ENCODE measurements at regions not wholly inside any gene's neighbourhood (a gene's known extent, or its start where the extent isn't known, plus 50 kb on each side); places are given as distances from the start of the nearest gene placed in this dataset.
"Not testable (repeated sequence)": the region's sequence is repeated elsewhere in the genome, so short reads cannot be mapped to it uniquely, and the experiment has no call there.

DNA sequence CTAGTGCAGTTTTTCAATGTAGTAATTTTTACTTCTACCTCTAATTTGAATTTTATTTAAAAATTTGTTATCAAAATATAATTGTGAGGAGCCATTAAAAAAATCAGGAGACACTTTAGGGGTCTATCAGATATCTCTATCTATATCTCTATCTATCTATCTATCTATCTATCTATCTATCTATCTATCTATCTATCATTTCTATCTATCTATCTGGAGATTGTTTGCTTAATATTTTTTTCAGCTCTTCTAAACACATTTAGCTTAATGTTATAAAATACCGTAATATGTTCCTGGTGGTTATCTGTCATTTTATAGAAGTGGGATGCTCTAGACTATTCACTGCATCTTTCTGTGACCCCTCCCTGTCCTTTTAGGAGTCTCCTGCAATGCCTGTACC, 193.7 kb upstream of the P2RY1 start:
- no peaks in the 10 kb centered on the region for H3K36me3 Mint-ChIP-seq
- H3K4me3 Mint-ChIP-seq, result no peak overlapping the region
- no peak overlapping the region for H3K27ac Mint-ChIP-seq
- peaks cover 2 to 3% (median 3%) of the 10 kb centered on the region in 3 donors for H3K27me3 Mint-ChIP-seq (ENCODE audit: low read depth in 3 of 3)
- H3K9me3 Mint-ChIP-seq, result peaks cover 0 to 8% (median 4%) of the 10 kb centered on the region in 6 donors
- H3K4me1 Mint-ChIP-seq, result no peaks in the 10 kb centered on the region
- DNase-seq, result no peak

DNA sequence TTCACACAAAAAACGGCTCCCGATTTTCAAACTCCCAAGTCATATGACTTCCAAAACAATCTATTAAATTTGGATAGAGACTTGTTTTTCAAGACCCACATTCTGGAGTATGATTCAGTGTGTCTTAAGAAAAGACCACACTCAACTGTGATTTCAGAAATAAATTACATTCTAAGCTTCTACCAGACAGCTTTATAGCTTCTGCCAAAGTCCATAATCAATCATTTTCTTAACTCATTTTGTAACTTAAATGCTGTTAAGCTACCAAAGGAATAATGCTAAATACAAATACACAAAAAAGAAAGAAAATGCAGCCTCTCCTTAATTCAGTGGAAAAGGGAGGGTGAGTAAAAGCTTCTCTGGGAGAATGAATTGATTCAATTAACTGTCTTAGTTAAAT, 192.3 kb upstream of the P2RY1 start:
- Mint-ChIP-seq H3K27ac (no peak overlapping the region), H3K4me3 (no peak overlapping the region), H3K4me1 (no peaks in the 10 kb centered on the region), H3K27me3 (ENCODE audit: low read depth in 3 of 3) (peaks cover 2 to 7% (median 3%) of the 10 kb centered on the region in 3 donors), H3K9me3 (peaks cover 0 to 8% (median 5%) of the 10 kb centered on the region in 6 donors), H3K36me3 (no peaks in the 10 kb centered on the region)
- DNase-seq, result no peak

DNA sequence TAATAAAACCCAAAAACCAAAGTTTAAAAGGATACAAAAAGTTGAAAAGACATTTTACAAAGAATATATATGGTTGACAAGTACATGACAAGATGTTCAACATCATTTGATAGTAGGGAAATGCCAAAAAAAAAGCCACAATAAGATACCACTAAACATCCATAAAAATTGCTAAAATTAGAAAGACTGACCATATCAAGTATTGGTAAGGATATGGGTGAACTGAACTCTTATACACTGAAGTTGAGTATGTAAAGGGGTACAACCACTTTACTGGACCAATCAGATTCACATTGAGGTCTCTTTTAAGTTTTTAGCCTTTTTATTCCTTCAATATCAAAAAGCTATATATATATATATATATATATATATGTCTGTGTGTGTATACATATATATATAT, 190.5 kb upstream of the P2RY1 start:
- Mint-ChIP-seq H3K36me3 (no peaks in the 10 kb centered on the region), H3K27me3 (ENCODE audit: low read depth in 3 of 3) (peaks cover 2 to 6% (median 3%) of the 10 kb centered on the region in 3 donors), H3K4me3 (no peak overlapping the region), H3K27ac (no peak overlapping the region), H3K9me3 (peaks cover 0 to 8% (median 5%) of the 10 kb centered on the region in 6 donors), H3K4me1 (no peaks in the 10 kb centered on the region)
- no peak for DNase-seq

DNA sequence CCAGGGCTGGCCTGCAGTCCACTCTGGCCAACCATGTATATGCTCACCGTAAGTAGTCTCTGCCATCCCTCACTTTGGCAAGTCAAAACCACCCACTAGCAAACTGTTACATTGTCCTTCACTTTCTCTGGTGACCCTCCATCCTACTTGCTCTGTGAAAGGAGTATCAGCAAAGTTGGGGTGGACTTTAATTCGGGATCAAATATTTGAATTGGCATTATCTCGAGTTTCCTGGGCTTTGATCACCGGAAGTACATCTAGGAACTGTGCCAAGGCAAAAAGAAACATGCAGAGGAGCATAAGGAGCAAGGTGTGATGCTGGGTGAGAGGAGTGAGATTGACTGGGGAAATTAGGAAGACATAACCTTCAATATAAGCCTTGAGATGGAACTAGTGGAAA, 188.9 kb upstream of the P2RY1 start:
- no peak for DNase-seq
- no peaks in the 10 kb centered on the region for H3K36me3 Mint-ChIP-seq
- no peaks in the 10 kb centered on the region for H3K4me1 Mint-ChIP-seq
- H3K27me3 Mint-ChIP-seq (ENCODE audit: low read depth in 3 of 3), result peaks cover 0 to 6% (median 2%) of the 10 kb centered on the region in 3 donors
- no peak overlapping the region for H3K4me3 Mint-ChIP-seq
- peaks cover 0 to 8% (median 4%) of the 10 kb centered on the region in 6 donors for H3K9me3 Mint-ChIP-seq
- H3K27ac Mint-ChIP-seq, result no peak overlapping the region

DNA sequence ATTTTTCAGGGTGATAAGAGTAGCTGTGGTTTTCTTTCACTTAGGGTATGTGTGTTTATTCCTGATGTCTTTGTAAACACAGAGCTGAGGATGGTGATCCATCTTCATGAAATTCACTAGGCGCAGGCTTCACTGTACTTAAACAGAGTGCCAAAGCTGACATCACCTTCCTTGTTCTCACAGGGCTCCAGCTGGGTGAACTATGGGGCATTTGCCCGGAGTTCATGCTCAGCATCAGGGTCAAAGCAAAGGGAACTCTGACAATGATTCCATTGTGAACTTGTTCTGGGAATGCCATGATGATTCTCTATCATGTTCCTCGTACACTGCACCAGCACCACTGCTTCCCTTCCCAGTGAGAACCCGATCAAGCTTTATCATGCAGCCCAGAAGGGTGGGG, 184.8 kb upstream of the P2RY1 start:
- Mint-ChIP-seq H3K36me3 (no peaks in the 10 kb centered on the region), H3K27me3 (ENCODE audit: low read depth in 3 of 3) (peaks cover 2 to 14% (median 5%) of the 10 kb centered on the region in 3 donors), H3K27ac (no peak overlapping the region), H3K9me3 (peaks cover 0 to 4% (median 0%) of the 10 kb centered on the region in 6 donors), H3K4me3 (no peak overlapping the region), H3K4me1 (no peaks in the 10 kb centered on the region)
- DNase-seq, result no peak

DNA sequence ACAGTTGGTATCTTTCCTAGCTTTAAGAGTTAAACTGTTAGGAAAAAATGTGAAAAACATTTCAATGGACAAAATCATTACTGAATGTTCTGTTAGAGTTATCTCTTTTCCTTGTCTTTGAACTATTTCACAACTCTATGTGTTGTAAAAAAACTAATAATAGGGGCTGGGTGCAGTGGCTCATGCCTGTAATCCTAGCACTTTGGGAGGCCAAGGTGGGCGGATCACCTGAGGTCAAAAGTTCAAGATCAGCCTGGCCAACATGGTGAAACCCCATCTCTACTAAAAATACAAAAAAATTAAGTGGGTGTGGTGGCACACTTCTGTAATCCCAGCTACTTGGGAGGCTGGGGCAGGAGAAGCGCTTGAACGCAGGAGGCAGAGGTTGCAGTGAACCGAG, 184.0 kb upstream of the P2RY1 start:
- peaks cover under 1 to 14% (median 5%) of the 10 kb centered on the region in 3 donors for H3K27me3 Mint-ChIP-seq (ENCODE audit: low read depth in 3 of 3)
- H3K27ac Mint-ChIP-seq, H3K4me1 Mint-ChIP-seq, DNase-seq, H3K36me3 Mint-ChIP-seq, H3K4me3 Mint-ChIP-seq, H3K9me3 Mint-ChIP-seq: not testable (repeated sequence)

DNA sequence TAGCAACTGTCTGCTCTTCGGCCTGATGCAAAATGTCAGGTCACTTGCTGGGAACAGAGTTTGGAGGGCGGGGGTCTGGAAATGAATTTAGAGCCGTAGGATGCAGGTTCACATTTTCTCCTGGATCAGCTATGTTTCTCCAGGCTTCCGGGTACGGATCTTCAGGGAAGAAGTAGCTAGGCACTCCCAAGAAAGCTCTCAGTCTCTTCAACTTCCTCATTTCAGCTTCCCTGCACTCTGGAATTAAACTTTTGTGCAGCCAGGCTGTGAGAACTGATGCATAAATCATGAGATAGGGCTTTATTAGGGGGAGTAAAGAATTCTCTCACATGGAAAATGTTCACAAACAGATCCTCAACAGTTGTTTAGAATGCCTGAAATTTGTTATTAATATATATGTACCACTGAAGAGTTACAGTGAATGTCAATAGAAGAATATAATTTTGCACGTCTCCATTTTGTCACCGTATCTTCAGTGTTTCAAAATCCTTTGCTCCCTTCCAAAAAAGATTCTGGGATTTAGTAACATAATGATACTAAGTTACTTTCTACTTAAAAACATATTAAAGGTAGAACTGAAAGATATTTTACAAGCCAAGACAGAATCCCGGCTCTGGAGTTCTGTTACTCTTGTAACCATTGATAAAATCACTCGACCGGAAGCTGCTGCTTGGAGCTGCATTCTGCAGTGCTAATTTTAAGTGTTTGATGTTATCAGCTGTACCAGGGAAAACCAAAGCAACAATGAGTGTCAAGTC, 178.5 kb upstream of the P2RY1 start:
- H3K36me3 Mint-ChIP-seq, result no peaks in the 10 kb centered on the region
- peaks cover under 1 to 9% (median 7%) of the 10 kb centered on the region in 3 donors for H3K27me3 Mint-ChIP-seq (ENCODE audit: low read depth in 3 of 3)
- H3K4me1 Mint-ChIP-seq, result peaks cover 7 to 10% of the 10 kb centered on the region in 2 donors
- peak overlapping the region in 1 of 5 donors; percentile 16 for H3K4me3 Mint-ChIP-seq
- no peak for DNase-seq
- H3K27ac Mint-ChIP-seq, result no peak overlapping the region
- peaks cover 0 to 2% (median 0%) of the 10 kb centered on the region in 6 donors for H3K9me3 Mint-ChIP-seq

DNA sequence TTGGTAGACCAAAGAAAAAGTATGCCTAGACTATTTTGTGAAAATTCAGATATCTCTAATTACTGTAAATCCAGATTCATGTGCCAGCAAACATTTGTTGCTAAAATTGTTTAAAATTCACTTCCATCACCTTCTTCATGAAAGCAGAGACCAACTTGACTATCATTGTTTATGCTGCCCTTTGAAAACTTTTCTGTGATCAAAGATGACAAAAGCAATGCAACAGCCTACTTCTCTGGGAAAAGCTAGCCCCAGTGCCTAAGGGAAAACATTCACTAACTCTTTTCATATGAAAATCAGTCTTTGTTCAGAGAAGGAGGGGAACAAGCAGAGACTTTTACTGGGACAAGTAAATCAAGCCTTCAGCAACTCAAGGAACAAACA, 178.0 kb upstream of the P2RY1 start:
- Mint-ChIP-seq H3K27me3 (ENCODE audit: low read depth in 3 of 3) (peaks cover 2 to 7% (median 5%) of the 10 kb centered on the region in 3 donors), H3K36me3 (no peaks in the 10 kb centered on the region), H3K9me3 (peaks cover 0 to 5% (median 0%) of the 10 kb centered on the region in 6 donors), H3K4me1 (peaks cover 7 to 10% of the 10 kb centered on the region in 2 donors), H3K27ac (no peak overlapping the region), H3K4me3 (no peak overlapping the region)
- no peak for DNase-seq

DNA sequence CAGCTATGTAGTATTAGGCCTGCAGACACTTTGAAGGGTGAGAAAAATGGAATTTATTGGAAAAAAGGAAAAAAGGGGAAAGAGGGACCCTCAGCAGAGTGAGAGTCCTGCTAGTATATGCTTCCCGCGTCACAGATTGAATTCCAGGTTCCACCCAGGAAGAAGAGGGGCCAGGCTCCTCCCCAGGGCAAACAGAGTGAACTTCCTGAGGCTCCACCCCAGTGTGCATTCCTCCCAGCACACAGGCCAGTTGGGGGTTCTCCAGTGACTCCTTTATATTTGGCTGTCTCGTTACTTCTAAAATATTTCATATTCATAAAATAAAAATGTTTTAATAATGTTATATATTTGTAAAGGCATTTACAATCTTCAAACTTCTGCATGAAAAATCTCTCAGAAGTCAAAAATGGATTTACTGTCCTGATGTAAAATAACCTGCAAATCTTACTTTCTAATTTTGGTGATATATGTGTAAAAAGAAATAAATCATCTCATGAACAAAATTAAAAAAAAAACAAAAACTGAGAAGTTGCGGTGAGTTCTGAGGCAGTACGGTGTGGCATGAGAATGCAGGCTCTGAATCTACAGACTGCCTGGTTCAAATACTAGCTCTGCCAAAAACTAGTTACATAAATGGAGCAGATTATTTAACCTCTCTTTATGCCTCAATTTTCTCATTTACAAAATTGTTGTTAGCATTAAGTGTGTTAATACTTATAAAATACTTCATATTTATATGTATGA, 175.8 kb upstream of the P2RY1 start:
- peaks cover 0 to 5% (median 2%) of the 10 kb centered on the region in 6 donors for H3K9me3 Mint-ChIP-seq
- H3K27me3 Mint-ChIP-seq (ENCODE audit: low read depth in 3 of 3), result peaks cover 2 to 7% (median 3%) of the 10 kb centered on the region in 3 donors
- H3K36me3 Mint-ChIP-seq, result no peaks in the 10 kb centered on the region
- no peak overlapping the region for H3K27ac Mint-ChIP-seq
- peaks cover 7 to 10% of the 10 kb centered on the region in 2 donors for H3K4me1 Mint-ChIP-seq
- no peak overlapping the region for H3K4me3 Mint-ChIP-seq
- no peak for DNase-seq

DNA sequence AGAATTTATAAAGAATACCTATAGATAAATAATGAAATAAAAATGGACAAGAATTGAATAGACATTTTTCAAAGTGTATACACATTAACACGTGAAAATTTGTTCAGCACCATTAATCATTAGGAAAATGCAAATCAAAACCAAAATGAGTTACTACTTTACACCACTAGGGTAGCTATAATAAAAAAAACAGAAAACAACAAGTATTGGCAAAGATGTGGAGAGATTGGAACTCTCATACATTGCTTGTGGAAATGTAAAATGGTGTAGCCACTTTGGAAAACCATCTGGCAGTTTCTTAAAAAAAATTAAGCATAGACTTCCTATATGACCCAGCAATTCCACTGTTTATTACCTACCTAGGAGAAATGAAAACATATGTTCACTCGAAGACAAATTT, 172.8 kb upstream of the P2RY1 start:
- Mint-ChIP-seq H3K27me3 (ENCODE audit: low read depth in 3 of 3) (peaks cover 0 to 2% (median 1%) of the 10 kb centered on the region in 3 donors), H3K9me3 (peaks cover 0 to 5% (median 2%) of the 10 kb centered on the region in 6 donors), H3K4me1 (peaks cover 1% of the 10 kb centered on the region in 2 donors), H3K4me3 (no peak overlapping the region), H3K27ac (no peak overlapping the region), H3K36me3 (no peaks in the 10 kb centered on the region)
- no peak for DNase-seq

DNA sequence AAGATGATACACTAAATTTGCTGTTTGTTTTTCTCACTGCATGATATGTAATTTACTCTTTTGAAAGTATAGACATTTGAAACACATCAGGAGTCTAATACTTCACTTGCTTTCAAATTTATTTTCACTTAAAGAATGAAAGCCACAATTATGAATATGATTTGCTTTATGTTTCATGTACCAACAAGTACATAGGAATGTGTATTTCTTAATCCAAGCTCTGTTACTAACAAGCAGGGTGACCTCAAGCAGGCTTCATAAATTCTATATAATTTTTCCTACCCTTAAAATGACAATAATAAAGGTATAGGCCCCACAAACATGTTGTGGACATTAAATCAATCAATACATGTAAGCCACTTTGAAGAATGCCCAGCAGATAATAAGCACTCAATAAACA, 170.2 kb upstream of the P2RY1 start:
- H3K9me3 Mint-ChIP-seq, result peaks cover 0 to 5% (median 2%) of the 10 kb centered on the region in 6 donors
- H3K36me3 Mint-ChIP-seq, result no peaks in the 10 kb centered on the region
- no peak overlapping the region for H3K4me3 Mint-ChIP-seq

DNA sequence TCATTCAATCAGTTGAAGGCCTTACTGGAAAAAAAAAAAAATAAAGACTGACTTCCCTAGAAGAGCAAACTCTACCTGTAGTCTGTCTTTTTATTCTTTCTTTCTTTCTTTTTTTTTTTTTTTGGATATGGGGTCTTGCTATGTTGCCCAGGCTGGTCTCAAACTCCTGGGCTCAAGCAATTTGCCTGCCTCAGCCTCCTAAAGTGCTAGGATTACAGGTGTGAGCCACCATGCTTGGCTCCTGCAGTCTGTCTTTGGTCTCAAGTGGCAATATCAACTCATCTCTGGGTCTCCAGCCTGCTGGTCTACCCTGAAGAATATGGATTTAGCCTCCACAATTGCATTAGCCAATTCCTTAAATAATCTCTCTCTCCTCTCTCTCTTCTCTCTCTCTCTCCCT, 167.7 kb upstream of the P2RY1 start:
- Mint-ChIP-seq H3K27ac (no peak overlapping the region), H3K27me3 (ENCODE audit: low read depth in 3 of 3) (peaks cover 0 to 3% (median 1%) of the 10 kb centered on the region in 3 donors)

More for the DNA sequence above, 170.2 kb upstream of the P2RY1 start:
- H3K27ac Mint-ChIP-seq, result no peak overlapping the region
- H3K27me3 Mint-ChIP-seq (ENCODE audit: low read depth in 3 of 3), result peaks cover 0 to 2% (median 1%) of the 10 kb centered on the region in 3 donors
- no peak for DNase-seq
- no peaks in the 10 kb centered on the region for H3K4me1 Mint-ChIP-seq

DNA sequence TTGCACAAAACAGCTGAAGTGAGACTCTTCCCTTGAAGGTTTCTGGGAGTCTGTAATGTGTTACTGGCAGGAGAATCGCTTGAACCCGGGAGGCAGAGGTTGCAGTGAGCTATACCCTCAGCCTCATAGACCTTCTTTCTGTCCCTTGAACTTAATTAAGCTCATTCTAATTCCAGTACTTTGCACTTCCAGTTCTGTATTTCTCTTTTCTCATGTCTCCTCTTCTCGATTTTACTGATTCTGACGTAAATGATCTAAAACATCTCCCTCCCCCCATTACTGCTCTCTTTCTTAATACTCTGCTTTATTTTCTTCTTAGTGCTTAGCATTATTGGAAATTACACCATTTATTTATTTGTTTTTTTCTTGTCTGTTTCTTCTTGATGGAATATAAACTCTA, 165.4 kb upstream of the P2RY1 start:
- no peak for DNase-seq
- H3K4me1 Mint-ChIP-seq, result peaks cover 9 to 15% of the 10 kb centered on the region in 2 donors
- H3K4me3 Mint-ChIP-seq, result no peak overlapping the region
- H3K27me3 Mint-ChIP-seq (ENCODE audit: low read depth in 3 of 3), result peaks cover 0 to 3% (median 3%) of the 10 kb centered on the region in 3 donors
- H3K9me3 Mint-ChIP-seq, result peaks cover 0 to 2% (median 0%) of the 10 kb centered on the region in 6 donors
- no peak overlapping the region for H3K27ac Mint-ChIP-seq
- no peaks in the 10 kb centered on the region for H3K36me3 Mint-ChIP-seq

More for the DNA sequence above, 167.7 kb upstream of the P2RY1 start:
- peaks cover 9 to 15% of the 10 kb centered on the region in 2 donors for H3K4me1 Mint-ChIP-seq
- H3K36me3 Mint-ChIP-seq, result no peaks in the 10 kb centered on the region
- no peak overlapping the region for H3K4me3 Mint-ChIP-seq
- peaks cover 0 to 3% (median 0%) of the 10 kb centered on the region in 6 donors for H3K9me3 Mint-ChIP-seq
- no peak for DNase-seq

Measured in immature natural killer cell (primary cell).